ENCODE measurements at regions not wholly inside any gene's neighbourhood (a gene's known extent, or its start where the extent isn't known, plus 50 kb on each side); places are given as distances from the start of the nearest gene placed in this dataset.
"Not testable (repeated sequence)": the region's sequence is repeated elsewhere in the genome, so short reads cannot be mapped to it uniquely, and the experiment has no call there.

DNA sequence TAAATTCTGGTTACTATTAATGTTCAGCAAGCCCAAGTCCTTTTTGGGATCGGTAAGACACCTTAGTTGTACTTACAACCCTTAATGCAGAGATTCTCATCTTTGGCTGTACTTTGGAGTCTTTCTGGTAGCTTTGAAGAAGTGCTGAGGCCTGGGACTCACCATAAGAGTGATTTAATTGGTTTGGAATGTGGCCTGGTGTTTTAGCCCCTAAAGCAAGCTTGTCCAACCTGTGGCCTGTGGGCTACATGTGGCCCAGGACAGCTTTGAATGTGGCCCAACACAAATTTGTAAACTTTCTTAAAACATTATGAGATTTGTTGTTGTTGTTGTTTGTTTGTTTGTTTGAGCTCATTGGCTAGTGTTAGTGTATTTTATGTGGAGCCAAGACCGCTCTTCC, 215.3 kb downstream of the ZIC5 start:
- Histone ChIP-seq H3K36me3 (no peaks in the 10 kb centered on the region), H3K27me3 (no peaks in the 10 kb centered on the region), H3K27ac (no peak overlapping the region), H3K4me1 (ENCODE audit: insufficient read depth) (no peaks in the 10 kb centered on the region), H3K9me3 (peaks cover 0 to 2% of the 10 kb centered on the region in 2 donors), H3K4me3 (no peak overlapping the region)
- 93 to 100% (median 94%) methylated on average over 2 of the region's 2 CpGs for WGBS, 3 donors
- TF ChIP-seq EP300 (IDR thresholded peaks at IDR 0.05): no peak
- no peak for TF ChIP-seq POLR2A (IDR thresholded peaks at IDR 0.05)
- TF ChIP-seq, protein P1, sequence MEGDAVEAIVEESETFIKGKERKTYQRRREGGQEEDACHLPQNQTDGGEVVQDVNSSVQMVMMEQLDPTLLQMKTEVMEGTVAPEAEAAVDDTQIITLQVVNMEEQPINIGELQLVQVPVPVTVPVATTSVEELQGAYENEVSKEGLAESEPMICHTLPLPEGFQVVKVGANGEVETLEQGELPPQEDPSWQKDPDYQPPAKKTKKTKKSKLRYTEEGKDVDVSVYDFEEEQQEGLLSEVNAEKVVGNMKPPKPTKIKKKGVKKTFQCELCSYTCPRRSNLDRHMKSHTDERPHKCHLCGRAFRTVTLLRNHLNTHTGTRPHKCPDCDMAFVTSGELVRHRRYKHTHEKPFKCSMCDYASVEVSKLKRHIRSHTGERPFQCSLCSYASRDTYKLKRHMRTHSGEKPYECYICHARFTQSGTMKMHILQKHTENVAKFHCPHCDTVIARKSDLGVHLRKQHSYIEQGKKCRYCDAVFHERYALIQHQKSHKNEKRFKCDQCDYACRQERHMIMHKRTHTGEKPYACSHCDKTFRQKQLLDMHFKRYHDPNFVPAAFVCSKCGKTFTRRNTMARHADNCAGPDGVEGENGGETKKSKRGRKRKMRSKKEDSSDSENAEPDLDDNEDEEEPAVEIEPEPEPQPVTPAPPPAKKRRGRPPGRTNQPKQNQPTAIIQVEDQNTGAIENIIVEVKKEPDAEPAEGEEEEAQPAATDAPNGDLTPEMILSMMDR (IDR thresholded peaks at IDR 0.05): no peak
- DNase-seq: no peak
- intact Hi-C loops (cut with DNase I): no loop called here

DNA sequence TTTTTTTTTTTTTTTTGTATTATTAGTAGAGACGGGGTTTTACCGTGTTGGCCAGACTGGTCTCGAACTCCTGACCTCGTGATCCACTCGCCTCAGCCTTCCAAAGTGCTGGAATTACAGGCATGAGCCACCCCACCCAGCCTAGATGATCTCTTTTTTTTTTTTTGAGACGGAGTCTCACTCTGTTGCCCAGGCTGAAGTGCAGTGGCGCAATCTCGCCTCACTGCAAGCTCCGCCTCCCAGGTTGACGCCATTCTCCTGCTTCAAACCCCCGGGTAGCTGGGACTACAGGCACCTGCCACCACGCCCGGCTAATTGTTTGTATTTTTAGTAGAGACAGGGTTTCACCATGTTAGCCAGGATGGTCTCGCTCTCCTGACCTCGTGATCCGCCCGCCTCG, 216.8 kb downstream of the ZIC5 start:
- 92 to 96% (median 95%) methylated on average over 18 of the region's 18 CpGs for WGBS, 3 donors
- H3K36me3 ChIP-seq; H3K4me1 ChIP-seq (ENCODE audit: insufficient read depth); DNase-seq; H3K4me3 ChIP-seq; intact Hi-C loops (cut with DNase I); H3K9me3 ChIP-seq; H3K27ac ChIP-seq; H3K27me3 ChIP-seq: not testable (repeated sequence)

DNA sequence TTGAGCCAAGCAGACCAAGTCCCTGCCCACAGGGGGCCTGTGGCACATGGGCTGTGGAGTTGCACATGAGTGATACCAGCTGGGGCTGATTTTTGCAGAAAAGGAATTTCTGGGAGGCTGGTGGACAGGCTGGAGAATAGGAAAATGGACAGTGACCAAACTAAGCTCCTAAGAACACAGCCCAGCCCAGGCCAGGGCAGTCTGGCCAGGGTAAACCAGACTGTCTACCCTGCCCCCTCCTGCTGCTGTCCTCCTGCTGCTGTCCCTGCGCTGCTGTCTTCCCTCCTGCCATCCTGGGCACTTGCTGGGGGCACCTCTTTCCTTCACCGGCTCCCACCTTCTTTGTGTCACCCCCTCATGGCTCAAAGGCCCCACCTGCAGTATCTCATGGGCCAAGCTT, 219.2 kb downstream of the ZIC5 start:
- H3K4me1 ChIP-seq (ENCODE audit: insufficient read depth): no peaks in the 10 kb centered on the region
- intact Hi-C loops (cut with DNase I): no loop called here
- no peaks in the 10 kb centered on the region for H3K9me3 ChIP-seq
- TF ChIP-seq, protein P1 (IDR thresholded peaks at IDR 0.05): no peak
- no peak for TF ChIP-seq POLR2A (IDR thresholded peaks at IDR 0.05)
- no peak for TF ChIP-seq EP300 (IDR thresholded peaks at IDR 0.05)
- 92 to 97% (median 92%) methylated on average over 2 of the region's 2 CpGs for WGBS, 3 donors
- no peak overlapping the region for H3K4me3 ChIP-seq
- H3K36me3 ChIP-seq: no peaks in the 10 kb centered on the region
- no peak for DNase-seq
- H3K27me3 ChIP-seq: no peaks in the 10 kb centered on the region
- no peak overlapping the region for H3K27ac ChIP-seq

DNA sequence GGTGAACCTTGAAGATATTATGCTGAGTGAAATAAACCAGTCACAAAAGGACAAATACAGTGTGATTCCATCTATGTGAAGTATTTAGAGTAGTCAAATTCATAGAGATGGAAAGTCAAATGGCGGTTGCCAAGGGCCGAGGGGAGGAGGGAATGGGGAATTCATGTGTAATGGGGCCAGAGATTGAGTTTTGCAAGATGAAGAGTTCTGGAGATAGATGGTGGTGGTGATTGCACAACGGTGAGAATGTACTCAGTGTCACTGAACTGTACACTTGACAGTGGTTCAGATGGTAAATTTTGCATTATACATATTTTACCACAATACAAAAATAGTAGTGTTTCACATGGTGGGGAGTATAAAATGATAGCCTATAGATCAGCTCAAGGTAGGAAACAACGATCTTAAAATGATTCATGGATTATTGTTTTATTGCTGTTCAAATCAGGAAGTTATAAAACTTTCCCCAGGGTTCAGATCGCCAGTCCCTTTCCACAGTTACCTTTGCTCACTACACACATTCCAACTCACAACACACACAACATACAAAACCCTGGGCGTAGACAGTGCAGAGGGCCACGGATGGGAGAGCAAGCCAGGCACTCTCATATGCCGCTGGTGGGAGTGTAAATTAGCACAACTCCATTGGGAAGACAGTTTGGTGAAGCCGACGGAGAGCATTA, 219.9 kb downstream of the ZIC5 start:
- WGBS, 3 donors: 76 to 81% (median 78%) methylated on average over 10 of the region's 10 CpGs
- H3K4me1 ChIP-seq (ENCODE audit: insufficient read depth): no peaks in the 10 kb centered on the region
- no peaks in the 10 kb centered on the region for H3K9me3 ChIP-seq
- no peak for TF ChIP-seq POLR2A (IDR thresholded peaks at IDR 0.05)
- TF ChIP-seq EP300 (IDR thresholded peaks at IDR 0.05): no peak
- TF ChIP-seq, protein P1 (IDR thresholded peaks at IDR 0.05): no peak
- no peak for DNase-seq
- intact Hi-C loops (cut with DNase I): no loop called here
- H3K4me3 ChIP-seq: no peak overlapping the region
- H3K36me3 ChIP-seq: no peaks in the 10 kb centered on the region
- H3K27ac ChIP-seq: no peak overlapping the region
- no peaks in the 10 kb centered on the region for H3K27me3 ChIP-seq

DNA sequence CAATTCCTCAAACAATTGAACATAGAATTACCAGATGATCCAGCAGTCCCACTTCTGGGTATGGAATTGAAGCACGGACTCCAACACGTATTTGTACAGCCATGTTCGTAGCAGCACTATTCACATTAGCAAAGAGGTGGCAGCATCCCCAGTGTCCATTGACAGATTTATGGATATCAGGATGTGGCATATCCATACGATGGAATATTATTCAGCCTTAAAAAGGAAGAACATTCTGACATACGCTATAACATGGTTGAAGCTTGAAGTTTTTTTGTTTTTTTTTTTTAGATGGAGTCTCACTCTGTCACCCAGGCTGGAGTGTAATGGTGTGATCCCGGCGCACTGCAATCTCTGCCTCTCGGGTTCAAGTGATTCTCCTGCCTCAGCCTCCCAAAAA, 220.6 kb downstream of the ZIC5 start:
- Histone ChIP-seq H3K36me3 (no peaks in the 10 kb centered on the region), H3K9me3 (no peaks in the 10 kb centered on the region), H3K4me3 (no peak overlapping the region), H3K27ac (no peak overlapping the region), H3K27me3 (no peaks in the 10 kb centered on the region), H3K4me1 (ENCODE audit: insufficient read depth) (no peaks in the 10 kb centered on the region)
- 92 to 98% (median 96%) methylated on average over 8 of the region's 8 CpGs for WGBS, 3 donors
- no peak for DNase-seq
- TF ChIP-seq, protein P1 (IDR thresholded peaks at IDR 0.05): no peak
- no peak for TF ChIP-seq EP300 (IDR thresholded peaks at IDR 0.05)
- no peak for TF ChIP-seq POLR2A (IDR thresholded peaks at IDR 0.05)
- intact Hi-C loops (cut with DNase I): no loop called here
